ENCODE measurements at regions not wholly inside any gene's neighbourhood (a gene's known extent, or its start where the extent isn't known, plus 50 kb on each side); places are given as distances from the start of the nearest gene placed in this dataset.

DNA sequence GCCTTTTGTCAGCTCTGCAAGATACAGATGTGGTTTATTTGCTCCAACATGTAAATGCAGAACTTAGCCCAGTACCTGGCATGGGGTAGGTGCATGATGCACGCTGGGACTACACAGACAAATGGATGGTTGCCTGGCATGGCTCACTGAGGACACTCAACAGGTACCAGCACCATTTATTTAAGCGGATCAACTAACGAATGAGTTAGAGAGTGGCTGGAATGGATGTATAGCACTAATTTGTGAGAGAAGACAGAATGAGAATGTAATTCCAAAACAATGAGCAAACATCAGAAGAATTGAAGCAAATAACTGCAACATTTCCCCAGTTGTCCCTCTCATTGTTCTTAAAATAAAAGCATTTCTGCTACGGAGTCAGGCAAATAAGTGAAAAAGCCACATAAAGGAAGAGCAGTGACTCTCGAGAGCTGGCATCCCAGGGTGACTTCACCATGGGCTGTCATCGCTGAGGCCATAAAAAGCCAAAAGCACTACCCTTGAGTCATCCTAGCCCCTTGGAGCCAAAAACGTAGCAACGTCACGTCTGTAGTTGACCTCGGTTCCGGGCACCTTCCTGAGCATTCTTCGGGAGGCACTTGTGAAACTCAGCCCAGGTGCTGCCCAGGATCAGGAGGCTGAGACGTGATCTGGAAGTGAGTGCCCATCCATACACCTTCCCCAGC lies 290.3 kb downstream of the NSG2 start:
- H3K9me3 ChIP-seq, result no peaks in the 10 kb centered on the region
- H3K4me3 ChIP-seq, result peak overlapping the region; percentile 61
- peaks cover 14 to 40% of the 10 kb centered on the region in 2 donors for H3K4me1 ChIP-seq (ENCODE audit: control insufficient read depth in 1 of 2, low read depth in 2 of 2)
- no peaks in the 10 kb centered on the region for H3K27me3 ChIP-seq (replicated peaks; ENCODE audit: insufficient read depth)
- peak overlapping the region in 1 of 2 donors; percentile 76 for H3K27ac ChIP-seq
- no peaks in the 10 kb centered on the region for H3K36me3 ChIP-seq
- TF ChIP-seq, protein P1, sequence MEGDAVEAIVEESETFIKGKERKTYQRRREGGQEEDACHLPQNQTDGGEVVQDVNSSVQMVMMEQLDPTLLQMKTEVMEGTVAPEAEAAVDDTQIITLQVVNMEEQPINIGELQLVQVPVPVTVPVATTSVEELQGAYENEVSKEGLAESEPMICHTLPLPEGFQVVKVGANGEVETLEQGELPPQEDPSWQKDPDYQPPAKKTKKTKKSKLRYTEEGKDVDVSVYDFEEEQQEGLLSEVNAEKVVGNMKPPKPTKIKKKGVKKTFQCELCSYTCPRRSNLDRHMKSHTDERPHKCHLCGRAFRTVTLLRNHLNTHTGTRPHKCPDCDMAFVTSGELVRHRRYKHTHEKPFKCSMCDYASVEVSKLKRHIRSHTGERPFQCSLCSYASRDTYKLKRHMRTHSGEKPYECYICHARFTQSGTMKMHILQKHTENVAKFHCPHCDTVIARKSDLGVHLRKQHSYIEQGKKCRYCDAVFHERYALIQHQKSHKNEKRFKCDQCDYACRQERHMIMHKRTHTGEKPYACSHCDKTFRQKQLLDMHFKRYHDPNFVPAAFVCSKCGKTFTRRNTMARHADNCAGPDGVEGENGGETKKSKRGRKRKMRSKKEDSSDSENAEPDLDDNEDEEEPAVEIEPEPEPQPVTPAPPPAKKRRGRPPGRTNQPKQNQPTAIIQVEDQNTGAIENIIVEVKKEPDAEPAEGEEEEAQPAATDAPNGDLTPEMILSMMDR (IDR thresholded peaks at IDR 0.05), result no peak
- DNase-seq (ENCODE audit: low spot score) (no peak), ATAC-seq (ENCODE audit: insufficient number of reproducible peaks, low FRiP score, low read depth) (no peak)

DNA sequence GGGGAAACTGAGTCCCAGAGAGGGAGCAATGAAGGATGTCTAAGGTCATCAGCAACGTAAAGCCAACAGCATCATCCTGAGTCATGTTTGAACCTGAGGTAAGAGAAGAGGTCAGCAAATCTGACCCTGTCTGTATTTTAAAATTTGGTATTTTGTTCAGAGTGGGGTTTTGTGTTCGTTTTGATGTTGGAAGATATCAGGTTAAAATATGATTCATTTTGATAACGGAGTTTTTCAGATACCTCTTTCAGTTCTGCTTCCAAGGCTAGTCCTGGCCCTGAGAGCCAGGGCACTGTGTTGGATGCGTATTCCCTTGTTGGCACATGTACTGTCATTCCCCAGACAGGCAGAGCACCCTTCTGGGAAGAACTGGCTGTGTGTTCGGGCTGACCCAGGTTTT lies 291.0 kb downstream of the NSG2 start:
- DNase-seq (ENCODE audit: low spot score), result no peak
- Histone ChIP-seq H3K27ac (peak overlapping the region in 1 of 2 donors; percentile 76), H3K4me3 (peak overlapping the region; percentile 61), H3K36me3 (no peaks in the 10 kb centered on the region), H3K27me3 (replicated peaks; ENCODE audit: insufficient read depth) (no peaks in the 10 kb centered on the region), H3K9me3 (no peaks in the 10 kb centered on the region), H3K4me1 (ENCODE audit: control insufficient read depth in 1 of 2, low read depth in 2 of 2) (peaks cover 14 to 40% of the 10 kb centered on the region in 2 donors)
- ATAC-seq (ENCODE audit: insufficient number of reproducible peaks, low FRiP score, low read depth), result no peak
- TF ChIP-seq, protein P1 (IDR thresholded peaks at IDR 0.05), result no peak

DNA sequence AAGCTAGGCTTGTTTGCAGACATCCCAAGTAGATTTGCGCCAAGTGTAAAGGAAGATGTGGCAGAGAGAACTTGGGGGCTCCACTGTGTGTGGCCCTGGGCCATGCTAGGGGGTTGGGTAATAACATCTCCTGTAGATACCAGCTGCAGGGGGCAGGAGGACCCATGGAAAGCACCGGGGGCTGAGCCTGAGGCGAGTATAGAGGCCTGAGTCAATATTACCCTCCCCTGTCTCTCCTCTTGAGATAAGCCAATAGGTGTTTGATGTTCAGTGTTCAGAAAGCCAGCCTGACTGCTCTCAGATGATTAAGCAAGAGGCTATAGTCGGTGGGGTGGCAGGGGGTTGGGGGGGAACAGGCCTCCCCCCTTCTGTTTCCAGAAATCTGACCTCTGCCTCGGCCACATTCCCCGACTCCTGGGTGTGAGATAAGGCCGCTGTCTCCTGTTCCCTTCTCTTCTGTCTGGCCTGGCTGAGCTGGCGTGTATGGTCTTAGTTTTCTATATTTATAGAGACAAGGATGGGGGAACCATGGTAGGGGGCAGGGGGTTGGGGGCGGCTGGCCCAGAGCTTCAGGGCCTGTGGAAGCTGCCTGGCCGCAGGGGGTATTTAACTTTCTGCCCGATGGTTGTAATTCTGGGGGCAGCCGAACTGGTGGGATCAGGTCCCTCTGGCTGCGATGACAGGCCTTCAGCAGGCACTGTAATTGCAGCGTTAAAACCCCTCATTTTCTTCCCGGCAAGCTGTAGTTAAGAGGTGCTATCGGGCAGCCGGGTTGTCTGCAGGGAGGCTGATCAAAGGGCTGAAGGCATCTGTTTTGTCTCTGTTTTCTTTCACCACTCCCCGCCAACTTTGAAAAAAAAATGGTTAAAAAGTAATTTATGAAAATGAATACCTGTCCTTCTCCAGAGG lies 292.0 kb downstream of the NSG2 start:
- no peaks in the 10 kb centered on the region for H3K27me3 ChIP-seq (replicated peaks; ENCODE audit: insufficient read depth)
- H3K4me3 ChIP-seq, result peak overlapping the region; percentile 61
- H3K27ac ChIP-seq, result peak overlapping the region; percentile 24 to 76
- no peak for ATAC-seq (ENCODE audit: insufficient number of reproducible peaks, low FRiP score, low read depth)
- TF ChIP-seq, protein P1 (IDR thresholded peaks at IDR 0.05), result no peak
- DNase-seq (ENCODE audit: low spot score), result no peak
- no peaks in the 10 kb centered on the region for H3K9me3 ChIP-seq
- peaks cover 14 to 40% of the 10 kb centered on the region in 2 donors for H3K4me1 ChIP-seq (ENCODE audit: control insufficient read depth in 1 of 2, low read depth in 2 of 2)
- H3K36me3 ChIP-seq, result no peaks in the 10 kb centered on the region

DNA sequence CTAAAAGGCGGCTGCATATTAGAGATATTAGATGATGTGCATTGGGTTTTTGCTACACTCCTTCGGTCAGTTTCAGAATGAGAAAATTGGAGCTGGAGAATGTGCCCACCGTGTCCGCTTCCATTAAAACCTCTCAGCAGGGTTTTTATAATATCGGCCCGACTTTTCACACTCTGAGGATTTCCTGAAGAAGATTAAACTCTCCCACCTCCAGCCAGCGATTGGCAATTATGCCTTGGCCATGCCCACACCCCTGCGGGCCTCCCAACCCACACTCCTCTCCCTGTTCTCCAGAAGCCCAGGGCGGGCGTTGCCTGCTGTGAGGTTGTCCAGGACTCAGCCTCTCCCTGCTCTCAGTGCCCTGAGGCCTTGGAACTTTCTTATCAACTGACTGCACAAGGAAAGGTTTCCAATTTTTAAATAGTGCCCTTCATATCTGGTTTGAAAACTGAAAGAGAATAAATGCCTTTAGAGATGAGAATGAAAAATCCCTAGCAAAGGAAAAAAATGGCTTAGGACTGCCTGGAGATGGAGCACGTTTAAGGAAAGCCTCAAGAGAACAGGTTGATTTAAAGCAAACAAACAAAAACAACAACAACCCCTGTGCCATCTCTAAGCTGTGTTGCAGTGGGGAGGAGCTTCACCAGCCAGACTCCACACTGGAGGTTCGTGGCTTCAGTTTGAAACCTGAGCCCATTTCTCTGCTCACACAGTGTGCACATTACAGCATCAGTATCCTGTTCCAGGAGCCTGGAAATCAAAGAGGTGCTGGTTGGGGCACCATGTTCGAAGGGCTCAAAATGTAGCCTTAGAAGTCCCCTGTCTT lies 292.9 kb downstream of the NSG2 start:
- ATAC-seq (ENCODE audit: insufficient number of reproducible peaks, low FRiP score, low read depth), result no peak

More for the DNA sequence above, 292.9 kb downstream of the NSG2 start:
- H3K27me3 ChIP-seq (replicated peaks; ENCODE audit: insufficient read depth), result no peaks in the 10 kb centered on the region
- H3K9me3 ChIP-seq, result no peaks in the 10 kb centered on the region
- H3K4me1 ChIP-seq (ENCODE audit: control insufficient read depth in 1 of 2, low read depth in 2 of 2), result peaks cover 14 to 40% of the 10 kb centered on the region in 2 donors
- peak overlapping the region; percentile 24 to 76 for H3K27ac ChIP-seq
- no peak for DNase-seq (ENCODE audit: low spot score)
- H3K36me3 ChIP-seq, result no peaks in the 10 kb centered on the region
- H3K4me3 ChIP-seq, result peak overlapping the region; percentile 61
- TF ChIP-seq, protein P1 (IDR thresholded peaks at IDR 0.05), result no peak

All from thoracic aorta (tissue), 2 donors.